DMS53 treated with DMSO at 0.1 percent for 48 hours (cell line): ENCODE measurements at regions not wholly inside any gene's neighbourhood (a gene's known extent, or its start where the extent isn't known, plus 50 kb on each side); places are given as distances from the start of the nearest gene placed in this dataset.

Experiments used
- DNase-seq: peaks from one replicate; lab custom pipeline; 2025; ENCODE audit not compliant: unreplicated experiment; lab: John Stamatoyannopoulos, UW

- no peak for DNase-seq
Measured at GRCh38 chr11:119798656-119799055, 69.7 kb upstream of the NECTIN1 start.

GRCh38 chr11:119797736-119798135 lies 68.7 kb upstream of the NECTIN1 start:
- no peak for DNase-seq

GRCh38 chr11:119797123-119797611 lies 68.2 kb upstream of the NECTIN1 start:
- DNase-seq = no peak

GRCh38 chr11:119796363-119797060 lies 67.5 kb upstream of the NECTIN1 start:
- DNase-seq = no peak

GRCh38 chr11:119795690-119796089 lies 66.7 kb upstream of the NECTIN1 start:
- no peak for DNase-seq

- DNase-seq = no peak
Measured at GRCh38 chr11:119795231-119795630, 66.2 kb upstream of the NECTIN1 start.

- DNase-seq = no peak
Measured at GRCh38 chr11:119794756-119795155, 65.8 kb upstream of the NECTIN1 start.

GRCh38 chr11:119794141-119794665 lies 65.2 kb upstream of the NECTIN1 start:
- DNase-seq = no peak

- DNase-seq = no peak
Measured at GRCh38 chr11:119793335-119793984, 64.5 kb upstream of the NECTIN1 start.

GRCh38 chr11:119791701-119792151 lies 62.7 kb upstream of the NECTIN1 start:
- DNase-seq = no peak

- no peak for DNase-seq
Measured at GRCh38 chr11:119791047-119791446, 62.0 kb upstream of the NECTIN1 start.

GRCh38 chr11:119790476-119790875 lies 61.5 kb upstream of the NECTIN1 start:
- no peak for DNase-seq

- DNase-seq = no peak
Measured at GRCh38 chr11:119789766-119790407, 60.9 kb upstream of the NECTIN1 start.

- DNase-seq = no peak
Measured at GRCh38 chr11:119788911-119789560, 60.0 kb upstream of the NECTIN1 start.

- DNase-seq = no peak
Measured at GRCh38 chr11:119788096-119788883, 59.3 kb upstream of the NECTIN1 start.

- no peak for DNase-seq
Measured at GRCh38 chr11:119787074-119787461, 58.1 kb upstream of the NECTIN1 start.

GRCh38 chr11:119786431-119787073 lies 57.6 kb upstream of the NECTIN1 start:
- DNase-seq = no peak

- no peak for DNase-seq
Measured at GRCh38 chr11:119785131-119785530, 56.1 kb upstream of the NECTIN1 start.

GRCh38 chr11:119784421-119784820 lies 55.4 kb upstream of the NECTIN1 start:
- DNase-seq = no peak
